HG03060 (cell line): ENCODE measurements at regions not wholly inside any gene's neighbourhood (a gene's known extent, or its start where the extent isn't known, plus 50 kb on each side); places are given as distances from the start of the nearest gene placed in this dataset.
"Not testable (repeated sequence)": the region's sequence is repeated elsewhere in the genome, so short reads cannot be mapped to it uniquely, and the experiment has no call there.

ENCODE experiments used
- ATAC-seq: cut with Tn5 transposase; IDR thresholded peaks from one replicate; pipeline ENCODE4 v1.9.1; 2021; ENCODE audit warnings: low read depth, moderate number of reproducible peaks; ENCODE audit not compliant: unreplicated experiment

GRCh38 chr12:23342407-23342806 is 607.1 kb downstream of the SOX5 start:
- no peak for ATAC-seq

- no peak for ATAC-seq
These were observed 599.9 kb downstream of the SOX5 start for GRCh38 chr12:23349564-23349963.

- peak; percentile 89 for ATAC-seq
These were observed 598.7 kb downstream of the SOX5 start for GRCh38 chr12:23350808-23351207.

GRCh38 chr12:23352670-23353069 is 596.8 kb downstream of the SOX5 start:
- no peak for ATAC-seq

GRCh38 chr12:23354800-23355199 is 594.7 kb downstream of the SOX5 start:
- no peak for ATAC-seq

- ATAC-seq: no peak
These were observed 593.0 kb downstream of the SOX5 start for GRCh38 chr12:23356440-23356839.

GRCh38 chr12:23356927-23357708 is 592.4 kb downstream of the SOX5 start:
- no peak for ATAC-seq

GRCh38 chr12:23359975-23360701 is 589.3 kb downstream of the SOX5 start:
- ATAC-seq: no peak

GRCh38 chr12:23361971-23362370 is 587.5 kb downstream of the SOX5 start:
- no peak for ATAC-seq

GRCh38 chr12:23368590-23368989 is 580.9 kb downstream of the SOX5 start:
- no peak for ATAC-seq

GRCh38 chr12:23375621-23376020 is 573.8 kb downstream of the SOX5 start:
- no peak for ATAC-seq

GRCh38 chr12:23376238-23376637 is 573.2 kb downstream of the SOX5 start:
- no peak for ATAC-seq

GRCh38 chr12:23380419-23381100 is 568.9 kb downstream of the SOX5 start:
- no peak for ATAC-seq

- not testable (repeated sequence) for ATAC-seq
These were observed 560.6 kb downstream of the SOX5 start for GRCh38 chr12:23388898-23389297.

GRCh38 chr12:23389315-23389714 is 560.2 kb downstream of the SOX5 start:
- ATAC-seq: not testable (repeated sequence)

- no peak for ATAC-seq
These were observed 550.0 kb downstream of the SOX5 start for GRCh38 chr12:23399402-23399933.

GRCh38 chr12:23415180-23415579 is 534.3 kb downstream of the SOX5 start:
- ATAC-seq: no peak

GRCh38 chr12:23421556-23421955 is 527.9 kb downstream of the SOX5 start:
- no peak for ATAC-seq

GRCh38 chr12:23423097-23423687 is 526.3 kb downstream of the SOX5 start:
- no peak for ATAC-seq

GRCh38 chr12:23423796-23424195 is 525.7 kb downstream of the SOX5 start:
- ATAC-seq: no peak

GRCh38 chr12:23424685-23425084 is 524.8 kb downstream of the SOX5 start:
- no peak for ATAC-seq
